GM21529 (cell line): ENCODE measurements at regions not wholly inside any gene's neighbourhood (a gene's known extent, or its start where the extent isn't known, plus 50 kb on each side); places are given as distances from the start of the nearest gene placed in this dataset.

Source experiments
- ATAC-seq: cut with Tn5 transposase; IDR thresholded peaks from one replicate; pipeline ENCODE4 v1.9.1; 2021; ENCODE audit not compliant: unreplicated experiment

DNA sequence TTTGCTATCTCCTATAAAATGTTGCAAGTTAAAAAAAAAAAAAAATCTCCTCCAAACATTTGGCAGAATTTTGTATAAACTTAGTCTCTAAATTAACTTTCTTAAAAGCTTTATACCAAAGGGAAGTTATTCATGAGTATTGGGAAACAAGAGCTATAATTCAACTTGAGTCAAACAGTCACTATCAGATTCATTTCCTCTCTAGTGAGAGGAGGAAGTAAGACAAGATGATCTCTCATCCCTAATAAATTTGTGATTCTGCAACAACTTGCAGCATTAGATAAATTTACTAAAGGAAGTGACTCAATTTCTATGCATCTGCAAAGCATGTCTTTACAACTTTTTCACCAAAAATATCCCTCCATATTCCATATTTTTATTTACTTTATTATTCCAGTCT, 135.4 kb upstream of the GNPDA2 start:
- ATAC-seq: no peak

DNA sequence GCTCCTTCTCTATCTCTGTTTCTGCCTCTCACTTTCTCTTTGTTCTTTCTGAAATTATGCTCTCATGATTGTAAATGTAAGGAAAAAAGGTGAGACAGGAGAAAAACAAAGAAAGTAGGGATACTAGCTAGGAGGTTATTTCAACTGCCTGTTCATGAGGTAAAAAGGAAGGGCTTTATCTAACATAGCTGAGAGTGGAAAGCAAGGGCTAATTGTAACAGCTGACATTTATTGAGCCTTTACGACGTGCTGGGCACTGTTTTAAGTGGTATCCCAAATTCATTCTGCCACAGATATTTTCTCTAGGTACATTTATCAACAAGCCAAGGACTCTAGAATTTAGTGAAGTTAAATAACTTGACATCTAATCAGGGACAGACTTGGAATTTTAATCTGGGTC, 133.1 kb upstream of the GNPDA2 start:
- ATAC-seq: no peak

DNA sequence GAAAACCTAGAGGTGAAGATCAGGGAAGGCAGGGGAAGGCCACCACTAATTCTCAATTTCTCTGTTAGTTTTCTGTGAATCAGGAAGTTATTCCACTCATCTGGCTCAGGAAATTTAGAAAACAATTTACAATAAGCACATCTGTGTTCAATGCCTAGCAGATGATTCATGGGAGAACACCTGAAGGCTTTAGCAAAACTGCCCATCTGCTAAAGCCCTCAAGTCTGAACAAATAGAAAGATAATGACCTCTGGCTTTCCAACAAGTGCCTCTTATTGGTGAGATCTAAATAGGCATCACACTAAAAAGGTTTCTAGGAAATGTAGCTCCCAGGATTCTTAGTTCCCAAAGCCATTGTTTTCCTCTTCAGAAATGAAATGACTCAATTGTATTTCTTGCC, 122.1 kb upstream of the GNPDA2 start:
- no peak for ATAC-seq

DNA sequence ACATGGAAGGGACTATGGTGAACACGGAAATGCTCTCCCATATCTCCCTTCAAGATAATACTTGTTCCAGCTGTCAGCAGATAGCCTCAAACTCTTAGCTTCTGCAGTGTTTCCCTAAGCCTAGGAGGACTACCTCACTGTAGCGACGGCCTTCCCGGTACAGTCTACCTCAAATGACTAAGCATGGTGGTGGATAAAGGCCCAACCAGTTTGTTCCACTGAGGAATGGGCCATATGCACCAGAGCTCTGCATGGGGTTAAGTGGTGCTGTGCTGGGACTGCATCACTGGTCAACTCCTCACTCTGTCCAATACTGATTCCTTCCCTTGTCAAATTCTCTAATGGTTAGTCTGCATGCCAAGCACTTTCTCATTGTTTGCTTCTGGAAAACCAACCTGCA, 119.6 kb upstream of the GNPDA2 start:
- no peak for ATAC-seq

DNA sequence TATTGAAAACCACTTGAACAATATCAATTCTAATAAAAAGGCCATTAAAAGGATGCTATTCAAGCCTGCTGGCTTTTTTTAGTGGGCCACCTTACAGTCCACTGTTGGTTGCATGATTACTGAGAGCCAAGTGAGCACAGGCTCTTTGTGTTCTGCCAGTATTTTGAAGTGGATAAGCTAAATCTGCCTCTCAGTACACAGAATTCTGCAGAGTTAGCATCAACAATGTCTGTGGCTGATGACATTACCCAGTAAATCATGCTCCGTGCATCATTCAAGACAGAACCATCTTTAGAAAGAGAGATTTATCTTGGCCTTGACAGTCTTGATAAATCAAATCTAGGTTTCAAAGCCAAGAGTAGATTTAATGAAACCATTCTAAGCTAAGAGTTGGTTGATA, 119.0 kb upstream of the GNPDA2 start:
- no peak for ATAC-seq

DNA sequence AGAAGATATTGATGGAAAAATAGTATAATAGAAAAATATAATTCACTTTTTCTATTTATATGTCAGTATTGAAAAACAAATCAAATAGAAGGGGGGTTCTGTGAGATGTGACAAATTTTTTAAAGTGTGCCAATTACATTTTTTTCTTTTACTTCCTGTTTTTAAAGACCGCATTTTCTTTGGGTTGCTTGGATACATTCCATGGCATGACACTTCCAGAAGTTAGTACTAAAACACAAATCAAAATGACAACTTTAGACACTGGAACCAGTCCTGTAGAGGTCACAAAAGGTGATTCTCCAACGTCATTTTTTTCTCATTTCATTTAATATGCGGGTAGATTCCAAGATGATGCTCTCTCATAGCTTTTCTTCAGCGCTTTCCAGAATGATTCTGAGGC, 116.2 kb upstream of the GNPDA2 start:
- ATAC-seq: no peak

DNA sequence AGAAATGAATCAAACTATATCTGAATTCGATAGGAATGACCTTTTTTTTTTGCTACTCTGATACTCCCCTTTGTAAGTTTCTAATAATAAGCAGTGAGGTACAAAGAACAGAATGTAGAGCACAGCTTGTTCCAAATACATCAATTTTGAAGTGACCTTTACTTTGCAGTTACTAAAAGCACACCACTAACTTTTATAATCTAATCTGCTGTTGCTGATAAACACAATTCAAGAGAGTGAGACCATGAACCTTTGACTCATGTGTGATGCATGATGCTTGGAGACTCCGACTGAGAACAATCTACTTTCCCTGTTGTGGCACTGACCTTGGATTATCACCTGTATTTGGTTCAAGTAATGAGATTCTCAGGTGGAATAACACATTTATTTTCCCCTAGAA, 91.6 kb upstream of the GNPDA2 start:
- ATAC-seq: no peak

DNA sequence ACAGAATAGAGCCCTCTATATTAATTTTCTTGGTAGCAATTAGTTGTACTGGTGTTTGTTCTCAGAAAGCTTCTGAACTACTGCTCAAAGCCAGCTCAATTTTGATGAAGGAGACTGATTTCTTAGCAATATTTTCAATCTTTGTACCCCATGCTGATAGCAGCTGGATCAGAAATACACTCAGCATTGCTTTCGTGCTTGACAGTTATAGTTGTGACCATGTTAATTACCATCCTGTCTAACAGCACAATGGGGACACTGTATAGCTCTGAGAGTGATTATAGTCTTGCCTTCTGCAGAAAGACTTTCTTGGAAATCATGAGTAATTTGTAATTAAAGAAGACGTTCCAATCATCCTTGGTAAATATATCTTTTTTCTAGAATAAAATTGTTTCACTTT, 79.7 kb upstream of the GNPDA2 start:
- ATAC-seq: no peak

DNA sequence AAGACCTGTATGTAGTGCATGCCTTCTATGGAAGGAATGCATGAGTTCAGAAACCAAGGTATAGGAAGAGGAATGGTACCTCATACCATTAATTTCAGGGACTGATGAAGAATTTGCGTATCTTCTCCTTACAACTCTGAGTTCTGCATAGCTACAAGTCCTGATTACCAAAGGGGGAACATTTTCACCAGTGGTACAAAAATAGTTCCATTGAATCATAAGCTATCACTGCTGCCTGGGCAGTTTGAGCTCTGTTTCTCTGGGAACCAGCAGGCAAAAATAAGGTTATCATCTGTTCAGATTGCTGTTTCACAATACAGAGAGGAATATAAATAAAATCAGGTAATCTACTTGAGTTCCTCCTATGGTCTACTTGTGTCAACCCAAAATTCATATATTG, 77.9 kb upstream of the GNPDA2 start:
- ATAC-seq: no peak

DNA sequence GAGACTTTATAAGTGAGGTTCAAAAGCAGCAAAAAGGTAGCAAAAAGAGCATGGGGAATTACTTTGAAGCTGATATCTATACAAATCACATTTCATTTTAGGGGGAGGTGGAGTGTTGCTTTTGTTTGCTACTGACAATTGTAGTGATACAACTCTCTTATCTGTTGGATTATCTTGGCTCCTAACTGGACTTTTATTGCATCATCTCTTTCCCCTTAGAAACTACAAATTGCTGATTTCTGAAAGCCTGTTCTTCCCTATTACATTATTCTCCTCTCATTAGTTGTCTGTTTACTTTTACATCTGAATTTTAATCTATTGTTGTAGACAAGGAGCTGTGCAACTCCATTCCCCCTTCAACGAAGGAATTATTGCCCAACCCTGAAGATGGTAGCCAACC, 75.0 kb upstream of the GNPDA2 start:
- no peak for ATAC-seq

DNA sequence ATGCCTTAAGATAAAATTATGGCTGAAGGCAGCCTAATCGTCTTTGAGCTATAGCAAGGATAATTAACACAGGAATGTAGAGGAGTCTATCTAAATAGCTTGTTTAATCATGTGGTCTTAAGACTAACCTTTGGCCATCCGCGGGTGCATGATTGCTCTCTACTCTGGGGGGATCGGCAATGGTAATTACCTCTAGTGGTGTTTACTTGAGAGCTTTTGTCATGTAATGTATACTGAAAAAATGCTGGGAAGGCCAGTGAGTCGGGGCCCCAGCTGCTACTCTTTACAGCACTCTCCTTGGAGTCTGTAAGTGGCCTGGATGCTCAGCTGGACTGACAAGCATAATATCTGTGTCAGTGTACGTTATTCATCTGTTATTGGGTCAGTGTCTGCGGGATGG, 65.5 kb upstream of the GNPDA2 start:
- ATAC-seq: no peak

DNA sequence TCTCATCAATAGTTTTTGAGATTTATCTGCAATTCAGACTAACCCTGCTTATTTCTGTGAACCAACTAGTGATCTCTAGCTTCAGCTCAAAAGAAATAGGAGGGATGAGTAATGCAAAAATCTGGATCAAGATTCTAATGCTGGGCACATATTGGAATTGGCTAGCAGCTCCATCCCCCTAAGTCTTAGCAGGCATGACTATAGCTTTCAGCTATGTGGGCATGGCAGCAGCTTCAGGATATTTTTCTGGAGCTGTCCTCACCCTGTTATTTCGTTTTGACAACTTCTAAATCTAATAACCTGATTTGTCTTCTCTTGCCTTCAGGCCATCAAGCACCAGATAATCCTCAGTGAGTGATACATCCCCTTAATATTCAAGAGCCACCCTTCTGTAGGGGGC, 50.8 kb upstream of the GNPDA2 start:
- ATAC-seq: no peak
